ENCODE measurements at regions not wholly inside any gene's neighbourhood (a gene's known extent, or its start where the extent isn't known, plus 50 kb on each side); places are given as distances from the start of the nearest gene placed in this dataset.

DNA sequence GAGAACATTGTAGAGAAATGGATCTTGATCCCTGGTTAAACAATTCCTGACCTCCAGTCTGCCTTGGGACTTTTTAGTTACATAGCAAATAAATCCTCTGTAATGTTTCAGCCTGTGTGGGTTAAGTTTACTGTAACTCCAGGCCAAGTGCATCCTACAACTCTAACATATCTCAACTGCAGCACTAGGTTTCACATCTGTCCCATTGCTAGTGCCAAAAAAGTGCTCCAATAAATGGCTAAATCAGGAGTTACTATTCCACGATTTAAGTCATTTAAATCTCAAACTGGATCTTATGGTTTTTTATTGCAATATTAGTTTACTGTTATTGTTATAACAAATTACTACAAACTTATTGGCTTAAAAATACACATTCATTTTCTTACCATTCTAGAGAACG lies 479.6 kb downstream of the GPAM start:
- Histone ChIP-seq H3K27me3 (replicated peaks; ENCODE audit: insufficient read depth) (no peaks in the 10 kb centered on the region), H3K4me3 (no peak overlapping the region), H3K9me3 (no peaks in the 10 kb centered on the region), H3K36me3 (no peaks in the 10 kb centered on the region), H3K4me1 (ENCODE audit: control insufficient read depth in 1 of 2, low read depth in 2 of 2) (no peaks in the 10 kb centered on the region), H3K27ac (no peak overlapping the region)
- ATAC-seq (ENCODE audit: insufficient number of reproducible peaks, low FRiP score, low read depth) (no peak), DNase-seq (ENCODE audit: low spot score) (no peak)
- TF ChIP-seq, protein P1, sequence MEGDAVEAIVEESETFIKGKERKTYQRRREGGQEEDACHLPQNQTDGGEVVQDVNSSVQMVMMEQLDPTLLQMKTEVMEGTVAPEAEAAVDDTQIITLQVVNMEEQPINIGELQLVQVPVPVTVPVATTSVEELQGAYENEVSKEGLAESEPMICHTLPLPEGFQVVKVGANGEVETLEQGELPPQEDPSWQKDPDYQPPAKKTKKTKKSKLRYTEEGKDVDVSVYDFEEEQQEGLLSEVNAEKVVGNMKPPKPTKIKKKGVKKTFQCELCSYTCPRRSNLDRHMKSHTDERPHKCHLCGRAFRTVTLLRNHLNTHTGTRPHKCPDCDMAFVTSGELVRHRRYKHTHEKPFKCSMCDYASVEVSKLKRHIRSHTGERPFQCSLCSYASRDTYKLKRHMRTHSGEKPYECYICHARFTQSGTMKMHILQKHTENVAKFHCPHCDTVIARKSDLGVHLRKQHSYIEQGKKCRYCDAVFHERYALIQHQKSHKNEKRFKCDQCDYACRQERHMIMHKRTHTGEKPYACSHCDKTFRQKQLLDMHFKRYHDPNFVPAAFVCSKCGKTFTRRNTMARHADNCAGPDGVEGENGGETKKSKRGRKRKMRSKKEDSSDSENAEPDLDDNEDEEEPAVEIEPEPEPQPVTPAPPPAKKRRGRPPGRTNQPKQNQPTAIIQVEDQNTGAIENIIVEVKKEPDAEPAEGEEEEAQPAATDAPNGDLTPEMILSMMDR (IDR thresholded peaks at IDR 0.05): no peak

DNA sequence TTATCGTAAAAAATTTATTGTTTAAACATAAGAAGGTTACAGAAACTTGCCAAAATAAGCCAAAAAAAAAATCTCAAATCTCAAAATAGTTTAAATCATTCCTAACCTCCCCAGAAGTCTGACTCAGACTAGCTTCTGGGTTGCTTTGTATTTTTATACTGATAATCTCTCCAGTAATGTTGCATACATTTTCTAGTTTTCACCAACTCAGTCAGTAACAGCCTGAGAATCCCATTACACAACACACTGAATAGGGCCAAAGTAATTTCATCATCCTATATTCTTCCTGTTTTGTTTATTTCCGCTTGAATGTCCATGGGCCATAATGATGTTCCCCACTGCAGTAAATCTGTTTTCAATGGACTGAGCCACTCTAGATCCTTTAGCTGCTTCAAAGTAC lies 478.5 kb downstream of the GPAM start:
- no peak for ATAC-seq (ENCODE audit: insufficient number of reproducible peaks, low FRiP score, low read depth)
- no peaks in the 10 kb centered on the region for H3K27me3 ChIP-seq (replicated peaks; ENCODE audit: insufficient read depth)

DNA sequence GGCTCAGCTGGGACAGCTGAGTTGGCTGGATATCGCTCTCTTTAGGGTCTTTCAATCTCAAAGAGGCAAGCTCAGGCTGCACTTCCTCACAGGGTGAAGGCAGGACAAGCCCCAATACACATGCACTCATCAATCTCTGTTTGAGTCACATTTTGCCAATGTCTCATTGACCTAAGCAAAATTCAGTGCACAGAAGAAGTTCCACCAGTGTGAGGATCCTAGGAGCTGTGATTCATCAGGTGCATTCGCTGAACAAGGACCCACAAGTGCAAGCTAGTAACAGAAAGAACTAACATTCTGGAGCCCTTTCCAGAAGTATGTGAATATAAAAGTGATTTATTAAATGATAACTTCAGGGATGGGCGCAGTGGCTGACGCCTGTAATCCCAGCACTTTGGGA lies 477.2 kb downstream of the GPAM start:
- TF ChIP-seq, protein P1 (IDR thresholded peaks at IDR 0.05): no peak
- DNase-seq (ENCODE audit: low spot score) (no peak), ATAC-seq (ENCODE audit: insufficient number of reproducible peaks, low FRiP score, low read depth) (no peak)
- Histone ChIP-seq H3K36me3 (no peaks in the 10 kb centered on the region), H3K27ac (no peak overlapping the region), H3K4me3 (no peak overlapping the region), H3K27me3 (replicated peaks; ENCODE audit: insufficient read depth) (no peaks in the 10 kb centered on the region), H3K9me3 (no peaks in the 10 kb centered on the region), H3K4me1 (ENCODE audit: control insufficient read depth in 1 of 2, low read depth in 2 of 2) (no peaks in the 10 kb centered on the region)

More for the DNA sequence above, 478.5 kb downstream of the GPAM start:
- Histone ChIP-seq H3K9me3 (no peaks in the 10 kb centered on the region), H3K4me3 (no peak overlapping the region), H3K4me1 (ENCODE audit: control insufficient read depth in 1 of 2, low read depth in 2 of 2) (no peaks in the 10 kb centered on the region), H3K36me3 (no peaks in the 10 kb centered on the region), H3K27ac (no peak overlapping the region)
- TF ChIP-seq, protein P1 (IDR thresholded peaks at IDR 0.05): no peak
- no peak for DNase-seq (ENCODE audit: low spot score)

GRCh38 chr10:111707076-111707475 lies 476.5 kb downstream of the GPAM start:
- H3K36me3 ChIP-seq: no peaks in the 10 kb centered on the region
- no peak overlapping the region for H3K27ac ChIP-seq
- H3K27me3 ChIP-seq (replicated peaks; ENCODE audit: insufficient read depth): no peaks in the 10 kb centered on the region
- TF ChIP-seq, protein P1 (IDR thresholded peaks at IDR 0.05): no peak
- no peak overlapping the region for H3K4me3 ChIP-seq
- no peak for ATAC-seq (ENCODE audit: insufficient number of reproducible peaks, low FRiP score, low read depth)
- no peaks in the 10 kb centered on the region for H3K9me3 ChIP-seq
- no peaks in the 10 kb centered on the region for H3K4me1 ChIP-seq (ENCODE audit: control insufficient read depth in 1 of 2, low read depth in 2 of 2)
- DNase-seq (ENCODE audit: low spot score): no peak

DNA sequence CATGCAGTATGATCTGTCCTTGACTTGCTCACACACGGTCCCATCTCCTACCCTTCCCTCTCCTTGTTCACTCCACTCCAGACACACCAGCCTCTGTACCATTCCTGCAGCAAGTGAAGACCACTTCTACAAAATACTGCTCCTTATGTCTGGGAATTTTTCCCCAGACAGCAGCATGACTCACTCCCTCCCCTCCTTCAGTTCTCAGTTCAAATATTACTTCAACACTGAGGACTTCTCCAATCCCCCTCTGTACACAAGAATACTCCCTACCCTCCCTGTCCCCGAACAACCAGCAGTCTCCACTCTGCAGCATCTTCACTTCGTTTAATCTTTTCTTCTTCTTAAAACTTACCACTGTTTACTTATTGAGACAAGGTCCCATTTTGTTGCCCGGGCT lies 474.0 kb downstream of the GPAM start:
- DNase-seq (ENCODE audit: low spot score): no peak
- TF ChIP-seq, protein P1 (IDR thresholded peaks at IDR 0.05): no peak
- H3K9me3 ChIP-seq: no peaks in the 10 kb centered on the region
- H3K27ac ChIP-seq: no peak overlapping the region
- no peaks in the 10 kb centered on the region for H3K27me3 ChIP-seq (replicated peaks; ENCODE audit: insufficient read depth)
- no peaks in the 10 kb centered on the region for H3K4me1 ChIP-seq (ENCODE audit: control insufficient read depth in 1 of 2, low read depth in 2 of 2)
- H3K36me3 ChIP-seq: no peaks in the 10 kb centered on the region
- H3K4me3 ChIP-seq: no peak overlapping the region
- no peak for ATAC-seq (ENCODE audit: insufficient number of reproducible peaks, low FRiP score, low read depth)
